Astrocyte (in vitro differentiated cells and primary cell): ENCODE measurements at regions not wholly inside any gene's neighbourhood (a gene's known extent, or its start where the extent isn't known, plus 50 kb on each side); places are given as distances from the start of the nearest gene placed in this dataset.

Experiments used
- EZH2 ChIP-seq: IDR thresholded peaks from 2 replicates; pipeline ENCODE4 v1.6.1; 2012; ENCODE audit warnings: mild to moderate bottlenecking, low read length, inconsistent platforms; ENCODE audit not compliant: insufficient read depth
- TF ChIP-seq, protein P1 (sequence below): IDR thresholded peaks from 2 replicates; pipeline ENCODE4 v1.5.1; 2011; ENCODE audit warnings: low read depth, mild to moderate bottlenecking, inconsistent platforms, low read length, moderate library complexity; ENCODE audit not compliant: insufficient read depth

DNA sequence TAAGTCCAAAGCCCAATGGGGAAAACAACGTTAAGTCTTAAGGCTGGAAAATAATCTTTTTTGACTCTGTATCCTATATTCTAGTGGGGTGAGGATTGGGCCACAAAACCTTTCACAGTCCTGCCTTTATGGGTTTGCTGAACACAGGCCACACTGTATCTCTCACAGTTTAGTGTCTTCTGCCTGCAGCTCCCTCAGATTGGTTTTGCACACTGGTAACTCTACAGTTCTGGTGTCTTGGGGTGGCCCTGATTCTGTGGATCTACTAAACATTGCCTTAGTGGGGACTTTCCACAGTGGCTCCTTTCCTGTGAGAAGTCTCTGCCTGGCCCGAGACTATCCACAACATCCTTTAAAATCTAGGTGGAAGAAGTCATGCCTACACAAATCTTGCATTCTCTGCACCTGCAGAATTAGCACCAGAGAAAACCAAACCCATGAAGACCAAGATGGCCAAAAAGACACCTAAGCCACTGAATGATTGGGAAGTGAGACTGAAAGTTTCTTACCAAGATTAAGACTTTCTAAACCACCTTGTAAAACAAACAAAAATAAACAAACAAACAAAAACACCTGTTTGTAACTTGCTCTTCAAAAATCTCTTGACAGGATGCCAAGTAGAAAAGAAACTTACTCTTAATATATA lies 150.4 kb upstream of the PCDH10 start:
- TF ChIP-seq, protein P1, sequence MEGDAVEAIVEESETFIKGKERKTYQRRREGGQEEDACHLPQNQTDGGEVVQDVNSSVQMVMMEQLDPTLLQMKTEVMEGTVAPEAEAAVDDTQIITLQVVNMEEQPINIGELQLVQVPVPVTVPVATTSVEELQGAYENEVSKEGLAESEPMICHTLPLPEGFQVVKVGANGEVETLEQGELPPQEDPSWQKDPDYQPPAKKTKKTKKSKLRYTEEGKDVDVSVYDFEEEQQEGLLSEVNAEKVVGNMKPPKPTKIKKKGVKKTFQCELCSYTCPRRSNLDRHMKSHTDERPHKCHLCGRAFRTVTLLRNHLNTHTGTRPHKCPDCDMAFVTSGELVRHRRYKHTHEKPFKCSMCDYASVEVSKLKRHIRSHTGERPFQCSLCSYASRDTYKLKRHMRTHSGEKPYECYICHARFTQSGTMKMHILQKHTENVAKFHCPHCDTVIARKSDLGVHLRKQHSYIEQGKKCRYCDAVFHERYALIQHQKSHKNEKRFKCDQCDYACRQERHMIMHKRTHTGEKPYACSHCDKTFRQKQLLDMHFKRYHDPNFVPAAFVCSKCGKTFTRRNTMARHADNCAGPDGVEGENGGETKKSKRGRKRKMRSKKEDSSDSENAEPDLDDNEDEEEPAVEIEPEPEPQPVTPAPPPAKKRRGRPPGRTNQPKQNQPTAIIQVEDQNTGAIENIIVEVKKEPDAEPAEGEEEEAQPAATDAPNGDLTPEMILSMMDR: no peak
- TF ChIP-seq EZH2: no peak
